ENCODE measurements at regions not wholly inside any gene's neighbourhood (a gene's known extent, or its start where the extent isn't known, plus 50 kb on each side); places are given as distances from the start of the nearest gene placed in this dataset.

- H3K9me3 ChIP-seq (ENCODE audit: control insufficient read depth in 4 of 4, low read length in 3 of 4): no peaks in the 10 kb centered on the region
- peak; percentile 16 for DNase-seq (ENCODE audit: low spot score)
- no peak overlapping the region for H3K9ac ChIP-seq (ENCODE audit: low read depth in 1 of 2, low read length in 2 of 2)
Measured at GRCh38 chr10:43940898-43941837, 292.5 kb upstream of the ZNF32 start.

More at GRCh38 chr10:43940898-43941837, 292.5 kb upstream of the ZNF32 start:
- no peak for TF ChIP-seq FOXA2 (IDR thresholded peaks at IDR 0.05)
- no peak for TF ChIP-seq CTCF (IDR thresholded peaks at IDR 0.05; ENCODE audit: low read depth, low read length, missing input control)
- no peak for TF ChIP-seq SP1 (IDR thresholded peaks at IDR 0.05)
- no peak for TF ChIP-seq RAD21 (IDR thresholded peaks at IDR 0.05)
- no peak for TF ChIP-seq NR2F2 (IDR thresholded peaks at IDR 0.05)
- no peak for TF ChIP-seq EGR1 (IDR thresholded peaks at IDR 0.05; ENCODE audit: low read depth in 2 of 2)
- no peak for TF ChIP-seq REST (IDR thresholded peaks at IDR 0.05)
- no peak for TF ChIP-seq RXRA (IDR thresholded peaks at IDR 0.05)
- TF ChIP-seq HNF4G (IDR thresholded peaks at IDR 0.05): no peak
- TF ChIP-seq HNF4A (conservative IDR thresholded peaks at IDR 0.05): no peak
- TF ChIP-seq YY1 (IDR thresholded peaks at IDR 0.05): no peak
- TF ChIP-seq GABPA (IDR thresholded peaks at IDR 0.05 in 1 of 2, conservative IDR thresholded peaks at IDR 0.05 in 1 of 2): no peak
- TF ChIP-seq JUND (IDR thresholded peaks at IDR 0.05): no peak
- no peak for TF ChIP-seq ZBTB33 (IDR thresholded peaks at IDR 0.05)
- no peak for TF ChIP-seq TAF1 (conservative IDR thresholded peaks at IDR 0.05)
- TF ChIP-seq MAX (IDR thresholded peaks at IDR 0.05): no peak
- TF ChIP-seq ATF3 (IDR thresholded peaks at IDR 0.05): no peak
- no peak for TF ChIP-seq FOXA1 (IDR thresholded peaks at IDR 0.05)
- 67% methylated on average over 4 of the region's 4 CpGs for WGBS
- Histone ChIP-seq H3K4me1 (ENCODE audit: control insufficient read depth in 4 of 4, insufficient read depth in 4 of 4, low read length in 3 of 4) (no peaks in the 10 kb centered on the region), H3K4me3 (ENCODE audit: low read depth in 1 of 3, low read length in 3 of 3) (no peak overlapping the region), H3K36me3 (ENCODE audit: control insufficient read depth in 4 of 4, insufficient read depth in 3 of 4, low read depth in 1 of 4, low read length in 3 of 4) (no peaks in the 10 kb centered on the region), H3K27me3 (ENCODE audit: control insufficient read depth in 4 of 4, insufficient read depth in 4 of 4, low read length in 3 of 4) (no peaks in the 10 kb centered on the region), H3K27ac (ENCODE audit: low read depth in 1 of 2, low read length in 2 of 2) (no peak overlapping the region)

Data from liver (tissue), 8 donors.